ENCODE measurements at regions not wholly inside any gene's neighbourhood (a gene's known extent, or its start where the extent isn't known, plus 50 kb on each side); places are given as distances from the start of the nearest gene placed in this dataset.

- Histone ChIP-seq H4K20me1 (ENCODE audit: insufficient read depth, low read length) (no peaks in the 10 kb centered on the region), H2AFZ (ENCODE audit: low read length) (no peak overlapping the region), H3K4me1 (ENCODE audit: insufficient read depth, low read length, poor library complexity, severe bottlenecking) (peaks cover 12% of the 10 kb centered on the region), H3K4me2 (ENCODE audit: low read length) (no peak overlapping the region), H3K9me3 (ENCODE audit: low read length) (no peaks in the 10 kb centered on the region), H3K36me3 (ENCODE audit: insufficient read depth, low read length) (peaks cover 4% of the 10 kb centered on the region; the same call in 1 of the 2 replicates), H3K9me2 (ENCODE audit: insufficient read depth, low read length) (no peaks in the 10 kb centered on the region), H3K79me2 (ENCODE audit: insufficient read depth, low read depth, low read length) (no peaks in the 10 kb centered on the region), H3K4me3 (ENCODE audit: low read depth, low read length, poor library complexity, severe bottlenecking) (no peak overlapping the region), H3K27ac (ENCODE audit: low read depth, low read length, poor library complexity, severe bottlenecking) (no peak overlapping the region)
- DNase-seq (ENCODE audit: low spot score), result peak; percentile 27
- intact Hi-C loops (cut with micrococcal nuclease; ENCODE audit: unreplicated experiment), result loop anchor here (5.0 kb wide), 1 partner anchor 90 kb away; no protein-coding TSS in a partner anchor
- TF ChIP-seq EZH2phosphoT487 (IDR thresholded peaks at IDR 0.05; ENCODE audit: borderline replicate concordance, low read depth, low read length) (no peak), CTCF (conservative IDR thresholded peaks at IDR 0.05; ENCODE audit: low read length) (peak; percentile 52)
- BruUV-seq (replicated peaks), result no TSS peak
- CTCF ChIA-PET (ENCODE audit: unreplicated experiment), result interaction anchor here (1.1 kb wide), 1 partner anchor 19 kb away, joined by 3 read pairs; no protein-coding TSS in a partner anchor
- POLR2A ChIA-PET, result interaction anchor here (0.5 to 1.8 kb wide), 5 partner anchors 27 to 348 kb away, joined by 3 to 6 read pairs (median 3); partner anchors contain the start of gene PRPS1
Measured at GRCh38 chrX:107542500-107542899, 85.8 kb upstream of the PRPS1 start.

GRCh38 chrX:107547621-107548020 is 80.7 kb upstream of the PRPS1 start:
- no TSS peak for BruUV-seq (replicated peaks)
- CTCF ChIA-PET (ENCODE audit: unreplicated experiment), result no interaction called here
- POLR2A ChIA-PET, result no interaction called here

More at GRCh38 chrX:107547621-107548020, 80.7 kb upstream of the PRPS1 start:
- Histone ChIP-seq H3K27ac (ENCODE audit: low read depth, low read length, poor library complexity, severe bottlenecking) (no peak overlapping the region), H4K20me1 (ENCODE audit: insufficient read depth, low read length) (no peaks in the 10 kb centered on the region), H3K9me2 (ENCODE audit: insufficient read depth, low read length) (no peaks in the 10 kb centered on the region), H3K4me3 (ENCODE audit: low read depth, low read length, poor library complexity, severe bottlenecking) (no peak overlapping the region), H3K79me2 (ENCODE audit: insufficient read depth, low read depth, low read length) (no peaks in the 10 kb centered on the region), H3K9me3 (ENCODE audit: low read length) (no peaks in the 10 kb centered on the region), H3K4me1 (ENCODE audit: insufficient read depth, low read length, poor library complexity, severe bottlenecking) (no peaks in the 10 kb centered on the region), H2AFZ (ENCODE audit: low read length) (no peak overlapping the region), H3K4me2 (ENCODE audit: low read length) (no peak overlapping the region), H3K36me3 (ENCODE audit: insufficient read depth, low read length) (peaks cover 3% of the 10 kb centered on the region; the same call in 1 of the 2 replicates)
- intact Hi-C loops (cut with micrococcal nuclease; ENCODE audit: unreplicated experiment), result no loop called here
- TF ChIP-seq CTCF (conservative IDR thresholded peaks at IDR 0.05; ENCODE audit: low read length) (no peak), EZH2phosphoT487 (IDR thresholded peaks at IDR 0.05; ENCODE audit: borderline replicate concordance, low read depth, low read length) (no peak)
- no peak for DNase-seq (ENCODE audit: low spot score)
